HG03469 (cell line): ENCODE measurements at regions not wholly inside any gene's neighbourhood (a gene's known extent, or its start where the extent isn't known, plus 50 kb on each side); places are given as distances from the start of the nearest gene placed in this dataset.
"Not testable (repeated sequence)": the region's sequence is repeated elsewhere in the genome, so short reads cannot be mapped to it uniquely, and the experiment has no call there.

Experiments used
- ATAC-seq: cut with Tn5 transposase; IDR thresholded peaks from one replicate; pipeline ENCODE4 v1.9.1; 2021; ENCODE audit warnings: mild to moderate bottlenecking, moderate library complexity, moderate number of reproducible peaks; ENCODE audit not compliant: unreplicated experiment

DNA sequence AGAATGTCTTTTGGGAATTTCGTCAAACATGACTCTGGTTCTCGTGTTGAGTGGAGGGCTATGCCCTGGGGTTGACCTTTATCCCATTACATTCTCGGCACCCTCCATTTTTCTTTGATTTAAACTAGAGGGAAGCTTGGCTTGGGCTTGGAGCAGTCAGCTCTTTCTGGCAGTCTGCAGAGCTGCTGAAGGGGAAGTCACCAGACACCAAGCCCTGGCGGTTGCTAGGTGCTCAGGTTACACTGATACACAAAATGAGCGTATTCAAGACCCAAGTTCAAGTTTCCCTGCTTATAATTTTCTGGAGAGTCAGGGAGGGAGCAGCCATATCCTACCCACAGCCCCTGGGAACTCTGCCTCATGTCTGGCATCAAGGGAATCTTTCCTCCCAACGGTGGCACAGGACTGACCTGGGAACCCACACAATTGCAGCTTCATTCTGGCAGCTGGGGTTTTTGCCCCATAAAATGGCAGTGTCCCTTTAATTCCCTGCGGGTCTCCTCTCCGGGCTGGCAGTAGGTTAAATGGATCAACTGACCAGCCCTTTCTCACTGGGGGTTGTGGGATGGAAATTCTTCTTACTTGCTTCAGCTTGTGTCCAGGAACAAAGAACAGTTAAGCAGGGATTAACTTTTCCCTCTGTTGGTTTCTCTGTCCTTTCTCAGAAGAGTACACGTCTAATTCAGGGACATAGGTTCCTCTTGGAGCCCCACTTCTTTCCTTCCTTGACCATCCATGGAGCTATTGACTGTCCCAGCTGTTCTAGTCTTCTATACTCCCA, 110.0 kb upstream of the DLG1 start:
- ATAC-seq, result no peak

DNA sequence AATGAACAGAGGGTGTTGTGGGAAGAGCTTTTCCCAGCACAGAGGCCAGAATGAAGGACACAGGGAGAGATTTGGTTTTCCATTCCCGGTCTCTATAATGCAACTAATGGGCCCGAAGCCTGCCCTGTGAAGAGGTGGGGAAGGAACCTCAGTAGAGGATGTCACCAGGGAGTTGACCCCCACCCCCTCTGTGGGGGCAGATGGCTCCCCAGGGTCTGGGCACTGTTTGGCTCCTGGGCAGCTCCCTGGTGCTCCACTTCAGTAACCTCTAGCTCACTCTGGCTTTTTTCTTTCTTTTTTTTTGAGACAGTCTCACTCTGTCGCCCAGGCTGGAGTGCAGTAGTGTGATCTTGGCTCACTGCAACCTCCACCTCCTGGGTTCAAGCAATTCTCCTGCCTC, 109.1 kb upstream of the DLG1 start:
- ATAC-seq, result no peak

DNA sequence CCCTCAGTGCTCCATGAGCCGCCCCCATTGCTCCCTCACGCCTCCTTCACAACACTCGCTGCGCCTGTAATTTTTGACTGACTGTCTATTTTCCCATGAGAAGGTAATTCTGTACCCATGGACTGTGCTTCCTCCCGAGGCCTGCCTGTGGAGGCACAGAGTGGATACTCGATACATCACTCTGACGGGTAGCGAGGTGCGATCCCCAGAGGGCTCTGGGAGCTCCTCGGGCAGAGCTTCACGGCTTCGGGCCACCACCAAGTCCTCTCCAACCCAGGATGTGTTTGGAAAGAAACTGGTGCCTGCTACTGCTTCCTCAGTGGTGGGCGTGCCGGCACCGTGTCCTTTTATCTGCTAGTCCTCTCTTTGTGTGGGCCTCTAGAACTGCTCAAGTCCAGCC, 108.6 kb upstream of the DLG1 start:
- no peak for ATAC-seq

DNA sequence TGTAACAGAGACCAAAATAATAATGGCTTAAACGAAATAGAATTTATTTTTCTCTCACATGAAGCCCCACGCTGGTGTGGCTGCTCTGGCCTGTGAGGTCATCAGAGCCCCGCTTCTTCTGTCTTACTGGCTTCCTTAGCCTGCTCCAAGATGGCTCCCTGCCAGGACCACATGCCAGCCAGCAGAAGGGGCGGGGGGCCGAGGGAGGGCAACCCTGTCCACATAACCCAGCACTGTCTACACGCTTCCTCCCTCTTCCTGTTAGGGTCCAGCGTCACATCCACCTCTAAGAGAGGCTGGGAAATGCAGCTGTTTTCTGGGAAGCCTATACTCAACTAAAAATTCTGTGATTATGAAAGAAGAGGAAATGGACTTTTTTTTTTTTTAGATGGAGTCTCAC, 107.9 kb upstream of the DLG1 start:
- no peak for ATAC-seq

DNA sequence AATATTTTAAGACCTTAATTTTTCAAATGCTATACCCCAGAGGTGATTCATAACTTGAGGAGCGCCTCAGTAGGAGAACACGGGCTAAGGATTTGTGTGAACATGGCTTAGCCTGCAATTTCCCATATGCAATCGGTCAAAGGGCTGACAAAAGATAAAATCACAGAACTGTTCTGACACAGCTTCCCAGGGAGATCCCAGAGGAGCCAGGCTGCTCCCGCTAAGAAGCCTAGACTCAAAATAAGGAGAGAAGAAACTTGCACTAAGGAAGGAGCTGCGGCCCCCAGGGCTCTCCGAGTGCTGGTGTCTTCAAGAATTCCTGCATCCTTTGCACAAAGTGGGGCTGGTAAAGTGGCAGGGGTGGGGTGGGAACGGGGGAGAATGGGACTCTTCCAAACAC, 106.3 kb upstream of the DLG1 start:
- no peak for ATAC-seq

DNA sequence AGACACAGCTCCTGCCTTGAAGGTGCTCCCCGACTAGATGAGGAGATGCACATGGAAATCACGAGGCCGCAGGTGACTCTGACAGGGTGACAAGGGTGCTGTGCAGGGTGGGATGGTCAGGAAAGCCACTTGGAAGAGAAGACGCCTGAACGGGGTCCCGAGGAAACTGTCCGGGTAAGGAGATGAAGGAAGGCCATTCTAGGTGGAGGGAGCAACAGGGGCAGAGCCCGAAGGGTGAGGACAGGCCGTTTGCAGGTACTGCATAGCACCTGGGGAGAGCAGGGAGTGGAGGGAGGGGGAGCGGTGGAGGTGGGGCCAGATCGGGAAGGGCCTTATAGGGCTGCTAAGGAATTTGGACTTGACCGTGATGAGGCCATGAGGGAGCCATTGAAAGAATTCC, 105.6 kb upstream of the DLG1 start:
- ATAC-seq, result no peak

DNA sequence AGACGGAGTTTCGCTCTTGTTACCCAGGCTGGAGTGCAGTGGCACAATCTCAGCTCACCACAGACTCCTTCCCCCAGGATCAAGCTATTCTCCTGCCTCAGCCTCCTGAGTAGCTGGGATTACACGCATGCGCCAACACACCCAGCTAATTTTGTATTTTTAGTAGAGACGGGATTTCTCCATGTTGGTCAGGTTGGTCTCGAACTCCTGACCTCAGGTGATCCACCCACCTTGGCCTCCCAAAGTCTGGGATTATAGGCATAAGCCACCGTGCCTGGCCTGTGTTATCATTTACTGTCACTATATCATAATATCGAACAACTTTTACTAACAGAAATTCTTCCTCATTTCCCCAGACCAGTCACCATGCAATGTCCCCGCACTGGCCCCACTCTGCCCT, 104.0 kb upstream of the DLG1 start:
- not testable (repeated sequence) for ATAC-seq

DNA sequence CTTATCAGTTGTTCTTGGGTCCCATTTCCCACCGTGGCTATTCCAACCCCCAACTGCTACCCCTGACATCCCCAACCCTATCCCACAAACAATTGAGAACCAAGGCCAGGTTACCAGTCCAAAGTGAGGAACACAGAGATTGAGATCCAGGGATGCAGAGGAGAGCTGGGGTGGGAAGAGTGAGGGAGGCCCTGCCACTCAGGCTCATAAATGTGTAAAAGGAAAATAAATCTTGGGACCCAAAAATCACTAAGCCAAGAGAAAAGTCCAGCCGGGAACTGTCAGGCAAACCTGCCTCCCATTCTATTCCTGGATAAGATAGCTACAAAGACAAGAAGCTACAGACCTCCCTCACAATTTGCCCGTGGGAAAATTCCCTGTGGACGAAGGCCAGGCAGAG, 101.1 kb upstream of the DLG1 start:
- no peak for ATAC-seq

DNA sequence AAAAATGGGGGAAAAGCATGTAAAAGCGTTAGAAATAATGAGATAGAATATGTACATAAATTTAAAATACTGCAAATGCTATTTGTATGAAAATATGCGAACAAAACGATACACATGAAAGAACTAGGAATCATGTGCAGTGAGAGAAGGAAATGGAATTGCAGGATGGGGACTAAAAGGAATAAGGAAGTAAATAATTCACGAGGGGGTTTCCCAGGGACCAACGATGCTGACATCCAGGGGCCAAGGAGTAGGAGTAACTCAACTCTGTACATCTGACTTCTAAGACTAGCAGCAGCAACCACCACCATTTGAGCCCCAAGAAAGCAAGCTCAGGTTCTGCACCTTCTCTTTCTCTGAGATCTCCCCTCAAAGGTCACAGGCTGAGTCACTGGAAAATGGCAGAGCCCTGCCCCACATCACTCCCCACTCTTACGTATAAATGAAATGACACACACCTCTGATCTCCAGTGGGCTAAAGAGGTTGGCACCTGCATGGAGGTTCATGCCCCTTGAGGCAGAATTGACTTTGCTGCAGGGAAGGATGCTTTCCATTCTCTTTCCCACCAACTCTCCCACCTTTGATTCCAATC, 100.0 kb upstream of the DLG1 start:
- no peak for ATAC-seq

DNA sequence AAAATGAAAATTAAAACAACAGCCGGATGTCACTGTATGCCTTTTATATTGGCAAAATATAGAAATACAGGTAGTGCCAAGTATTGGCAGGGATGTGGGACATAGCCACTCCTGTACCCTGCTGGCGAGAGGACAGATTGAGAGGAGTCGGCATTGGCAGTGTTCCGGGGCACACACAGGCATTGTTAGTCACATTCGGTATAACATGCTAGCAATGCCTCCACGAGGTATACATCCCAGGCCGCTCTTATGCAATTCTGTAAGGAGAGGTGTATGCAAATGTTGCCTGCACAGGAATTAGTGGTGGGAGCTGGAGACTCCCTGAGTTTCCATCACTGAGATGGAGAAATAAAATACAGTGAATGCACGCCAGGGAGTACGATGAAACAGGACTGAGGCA, 99.4 kb upstream of the DLG1 start:
- ATAC-seq, result no peak

DNA sequence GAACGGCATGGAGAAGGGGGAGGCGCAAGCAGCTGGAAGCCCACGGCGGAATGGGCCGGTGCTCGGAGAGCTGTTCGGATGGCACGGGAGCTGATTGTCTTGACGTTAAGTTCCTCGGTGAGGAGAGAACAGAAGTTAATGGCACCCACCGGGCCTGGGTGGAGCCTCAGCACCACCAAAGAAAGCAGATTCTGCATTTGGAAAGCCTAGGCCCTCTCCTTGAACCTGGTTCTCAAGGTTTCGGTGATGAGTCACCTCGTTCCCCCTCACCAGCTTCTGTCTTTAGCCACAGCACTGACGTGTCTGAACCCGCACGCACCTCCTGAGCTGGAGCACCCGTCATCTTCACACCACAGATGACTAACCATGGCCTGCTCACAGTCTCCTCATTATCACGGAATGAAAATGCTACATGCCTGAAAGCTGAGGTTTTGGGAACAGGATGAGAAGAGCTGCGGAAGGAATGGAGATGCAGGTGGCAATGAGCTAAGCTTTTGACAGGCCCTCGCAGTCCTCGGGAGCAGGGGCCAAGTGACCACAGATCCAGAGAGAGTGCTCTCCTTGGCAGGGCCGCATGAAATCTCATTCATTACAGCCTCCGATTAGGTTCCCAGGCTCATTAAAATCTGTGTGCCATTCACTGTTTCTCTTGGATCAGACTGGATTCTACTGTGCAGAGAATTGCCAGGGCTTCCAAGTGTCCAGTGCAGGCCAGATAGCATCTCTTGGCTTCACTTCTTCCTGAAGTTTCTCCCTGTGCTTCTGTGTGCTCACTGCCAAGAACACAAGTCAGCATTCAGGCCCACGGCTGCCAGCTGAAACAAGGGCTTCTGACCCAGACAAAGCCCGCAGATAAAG, 96.3 kb upstream of the DLG1 start:
- peak; percentile 87 for ATAC-seq

DNA sequence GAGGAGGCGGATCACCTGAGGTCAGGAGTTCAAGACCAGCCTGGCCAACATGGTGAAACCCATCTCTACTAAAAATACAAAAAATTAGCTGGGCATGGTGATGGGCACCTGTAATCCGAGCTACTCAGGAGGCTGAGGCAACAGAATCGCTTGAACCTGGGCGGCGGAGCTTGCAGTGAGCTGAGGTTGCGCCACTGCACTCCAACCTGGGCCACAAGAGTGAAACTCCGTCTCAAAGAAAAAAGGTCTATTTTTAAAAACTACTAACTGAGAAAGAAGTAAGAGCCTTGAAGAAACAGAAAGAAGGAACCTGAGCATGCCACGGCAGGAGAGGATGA, 95.7 kb upstream of the DLG1 start:
- ATAC-seq, result not testable (repeated sequence)

DNA sequence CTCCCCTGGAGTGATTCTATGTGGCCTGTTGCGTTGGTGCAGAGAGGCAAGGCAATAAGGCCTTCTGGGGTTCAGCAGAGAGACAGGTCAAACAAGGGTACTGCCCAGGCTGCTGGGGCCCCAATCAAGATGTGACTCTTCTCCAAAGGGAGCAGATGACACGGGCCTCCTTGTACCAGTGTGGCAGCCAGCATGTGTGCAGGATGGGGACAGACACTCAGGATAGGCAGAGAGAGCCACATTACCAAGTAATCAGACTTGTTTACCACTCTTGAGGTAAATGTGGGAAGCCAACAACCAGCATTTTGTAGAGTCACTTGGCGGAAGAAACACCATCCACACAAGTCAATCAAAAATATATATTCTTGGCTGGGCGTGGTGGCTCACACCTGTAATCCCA, 95.3 kb upstream of the DLG1 start:
- ATAC-seq, result no peak

DNA sequence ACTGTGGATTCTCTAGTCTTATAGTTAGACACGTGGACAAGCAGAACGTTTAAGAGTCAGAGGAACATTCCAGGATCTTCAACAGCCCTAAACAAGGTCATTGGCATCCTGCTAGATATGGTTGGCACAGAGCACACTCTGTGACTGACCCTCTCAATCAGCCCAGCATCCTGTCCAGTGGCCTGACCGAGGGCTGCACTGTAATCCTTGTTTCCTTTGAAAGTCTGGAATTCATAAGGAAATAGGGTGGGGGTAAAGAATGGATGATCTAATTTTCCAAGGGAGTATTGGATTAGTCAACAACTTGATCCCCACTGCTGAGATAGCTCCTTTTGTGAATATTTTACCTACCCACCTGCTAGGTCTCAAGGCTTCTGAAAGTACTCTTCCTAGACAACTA, 94.5 kb upstream of the DLG1 start:
- no peak for ATAC-seq

DNA sequence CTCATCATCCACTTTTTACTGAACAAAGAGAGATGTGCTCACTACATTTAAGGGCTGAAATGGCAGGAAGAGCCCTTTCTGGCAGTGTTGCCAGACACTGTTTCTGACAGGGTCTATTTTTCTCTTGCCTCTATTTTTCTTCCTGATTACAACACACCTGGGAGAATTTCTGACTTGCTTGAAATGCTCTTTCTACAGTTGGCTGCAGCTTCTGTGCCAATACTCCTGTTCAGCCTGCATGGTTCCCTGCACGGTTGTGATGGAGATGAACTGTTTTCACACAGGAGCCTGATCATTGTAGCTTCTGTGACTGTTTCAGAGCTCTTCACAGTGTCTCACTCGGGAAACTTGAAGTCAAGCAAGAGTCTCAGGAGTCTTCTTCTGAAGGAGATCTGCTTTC, 83.0 kb upstream of the DLG1 start:
- ATAC-seq, result no peak

DNA sequence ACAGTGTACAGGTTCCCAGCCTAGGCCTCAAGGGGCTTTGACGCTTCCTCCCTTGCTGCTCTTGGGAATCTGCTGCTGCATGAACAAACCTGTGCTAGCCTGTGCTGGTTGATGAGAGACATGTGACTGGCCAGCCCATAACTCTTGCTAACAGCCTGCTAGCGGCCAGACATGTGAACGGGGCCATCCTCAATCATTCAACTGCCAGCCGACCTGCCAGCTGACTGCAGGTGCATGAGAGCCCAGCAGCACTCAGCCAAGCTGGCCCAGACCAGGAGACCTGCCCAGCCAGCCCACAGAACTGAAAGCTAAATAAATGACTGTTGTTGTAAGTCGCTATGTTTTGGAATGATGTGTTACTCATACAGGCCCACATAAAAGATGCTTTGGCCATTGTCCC, 82.4 kb upstream of the DLG1 start:
- ATAC-seq, result no peak

DNA sequence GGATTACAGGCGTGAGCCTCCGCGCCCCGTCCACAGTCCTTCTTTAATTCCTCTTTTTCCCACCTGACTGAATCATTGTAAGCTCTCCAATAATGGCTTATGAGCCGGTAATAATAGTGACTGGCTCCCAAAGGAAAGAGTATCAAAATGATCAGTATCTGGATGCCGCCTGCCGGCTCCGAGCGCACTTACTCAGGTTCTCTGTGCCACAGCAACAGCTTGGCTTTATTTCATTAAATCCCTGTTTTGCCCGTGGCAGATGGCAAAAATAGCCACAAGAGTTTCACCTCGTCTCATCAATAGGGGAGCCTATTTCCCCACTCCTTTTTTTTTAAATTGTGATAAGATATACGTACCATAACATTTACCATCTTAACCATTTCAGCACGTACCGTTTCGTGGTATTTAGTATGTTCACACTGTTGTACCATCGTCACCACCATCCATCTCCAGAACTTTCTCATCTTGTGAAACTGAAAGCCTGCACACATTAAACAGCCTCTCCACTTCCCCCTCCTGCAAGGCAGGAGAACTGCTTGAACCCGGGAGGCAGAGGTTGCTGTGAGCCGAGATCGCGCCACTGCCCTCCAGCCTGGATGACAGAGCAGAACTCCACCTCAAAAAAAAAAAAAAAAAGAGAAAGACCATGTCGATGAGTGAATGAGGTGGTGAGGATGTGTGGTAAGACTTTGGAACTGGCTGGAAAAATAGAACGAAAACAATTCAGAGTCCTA, 80.7 kb upstream of the DLG1 start:
- ATAC-seq, result no peak

DNA sequence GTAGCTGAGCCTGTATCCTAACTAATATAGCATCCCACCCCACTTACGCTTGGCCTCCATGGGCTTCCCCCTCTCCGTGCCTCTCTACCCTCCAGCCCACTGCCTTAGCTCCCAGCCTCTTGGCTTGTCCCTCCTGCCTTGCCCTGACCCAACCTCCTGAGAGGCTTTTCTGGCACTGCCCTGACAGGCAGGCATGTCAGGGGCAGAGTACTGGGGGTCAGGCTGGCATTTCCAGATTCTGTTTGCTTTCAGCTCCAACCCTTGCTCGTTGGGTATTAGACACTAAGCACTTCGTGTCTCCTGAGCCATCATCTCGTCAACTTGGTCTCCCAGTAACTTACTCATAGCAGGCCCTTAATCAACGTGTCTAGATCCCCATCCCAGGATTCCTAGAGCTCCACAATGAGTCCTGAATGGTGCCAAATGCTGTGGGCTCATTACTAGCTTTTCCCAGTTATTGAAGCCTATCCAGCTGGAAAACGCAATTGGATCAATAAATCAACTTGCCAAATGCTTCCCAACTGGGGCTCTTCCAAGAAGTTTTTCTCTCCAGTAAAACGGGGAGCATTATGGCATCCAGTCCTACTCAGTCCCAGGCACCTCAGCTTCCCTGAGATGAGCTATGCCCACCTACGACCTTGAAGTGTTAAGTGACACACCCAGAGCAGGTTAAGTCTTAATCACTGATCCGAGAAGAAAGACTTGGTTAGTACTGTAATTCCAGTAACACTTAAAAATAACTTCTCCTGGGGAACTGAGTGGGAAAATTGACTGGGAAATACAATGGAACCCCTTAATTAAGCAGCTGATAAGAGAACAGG, 78.5 kb upstream of the DLG1 start:
- no peak for ATAC-seq

DNA sequence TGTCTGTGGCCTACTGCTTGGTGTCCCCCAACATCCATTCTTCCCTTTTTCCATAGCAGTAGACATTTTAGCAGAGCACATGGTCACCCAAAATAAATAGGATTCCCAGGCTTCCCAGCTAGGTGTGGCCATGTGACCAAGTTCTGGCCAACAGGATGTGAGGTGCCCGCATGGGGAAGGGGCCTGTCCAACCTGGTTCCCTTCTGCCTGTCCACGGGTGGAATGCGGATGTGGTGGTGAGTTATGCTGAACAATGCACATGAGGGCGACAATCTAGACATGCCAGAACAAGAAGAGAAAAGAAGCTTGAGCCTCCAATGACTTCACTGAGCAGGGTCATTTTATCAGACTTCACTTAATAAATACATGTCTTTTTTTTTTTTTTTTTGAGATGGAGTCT, 77.6 kb upstream of the DLG1 start:
- ATAC-seq, result no peak

DNA sequence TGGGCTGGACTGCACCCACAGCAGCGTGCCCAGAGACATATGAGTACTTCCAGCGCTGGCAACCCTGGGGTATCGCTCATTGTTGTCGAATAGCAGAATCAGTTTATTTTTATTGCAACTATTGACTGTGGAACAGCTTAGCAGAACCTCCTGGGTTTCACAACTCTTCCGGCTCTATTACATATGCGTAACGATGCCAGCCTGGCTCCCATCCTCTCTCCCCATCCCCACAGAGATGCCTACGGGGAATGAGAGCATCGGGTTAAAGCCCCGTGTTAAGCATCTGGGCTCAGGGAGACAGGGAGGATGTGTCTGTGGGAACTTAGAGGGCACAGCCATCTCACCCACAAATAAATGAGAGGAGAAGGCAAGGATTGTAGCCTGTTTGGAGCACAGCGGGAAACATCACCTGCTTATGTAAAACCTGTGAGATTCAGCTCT, 76.6 kb upstream of the DLG1 start:
- ATAC-seq, result no peak

DNA sequence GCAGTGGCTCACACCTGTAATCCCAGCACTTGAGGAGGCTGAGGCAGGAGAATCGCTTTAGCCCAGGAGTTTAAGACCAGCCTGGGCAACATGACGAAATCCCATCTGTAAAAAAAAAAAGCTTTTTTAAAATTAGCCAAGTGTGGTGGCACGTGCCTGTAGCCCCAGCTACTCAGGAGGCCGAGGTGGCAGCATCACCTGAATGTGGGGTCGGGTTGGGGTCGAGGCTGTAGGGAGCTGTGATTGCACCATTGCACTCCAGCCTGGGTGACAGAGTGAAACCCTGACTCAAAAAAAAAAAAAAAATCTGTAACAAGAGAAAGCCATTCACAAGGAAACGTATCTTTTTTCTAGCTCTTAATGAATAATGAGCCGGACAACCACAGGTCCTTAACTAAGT, 74.7 kb upstream of the DLG1 start:
- no peak for ATAC-seq
